ENCODE measurements at regions not wholly inside any gene's neighbourhood (a gene's known extent, or its start where the extent isn't known, plus 50 kb on each side); places are given as distances from the start of the nearest gene placed in this dataset.

DNA sequence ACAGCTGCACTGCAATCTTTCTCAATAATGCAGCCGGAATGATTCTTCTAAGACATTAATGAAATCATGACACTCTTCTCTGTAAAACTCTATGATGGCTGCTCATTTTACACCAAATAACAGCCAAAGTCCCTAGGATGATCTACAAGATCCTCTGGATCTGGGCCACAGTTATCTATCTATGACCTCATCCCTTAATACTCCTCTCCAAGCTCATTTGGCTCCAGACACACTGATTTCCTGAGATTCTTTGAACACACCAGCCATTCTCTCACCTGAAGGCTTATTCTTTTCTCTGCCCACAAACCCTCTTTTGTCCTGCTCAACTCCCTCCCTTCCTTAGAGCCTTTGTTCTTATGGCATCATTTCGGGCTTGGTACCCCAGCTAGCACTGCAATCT, 577.4 kb upstream of the ANKRD30A start (continued):
- TF ChIP-seq, protein P1, sequence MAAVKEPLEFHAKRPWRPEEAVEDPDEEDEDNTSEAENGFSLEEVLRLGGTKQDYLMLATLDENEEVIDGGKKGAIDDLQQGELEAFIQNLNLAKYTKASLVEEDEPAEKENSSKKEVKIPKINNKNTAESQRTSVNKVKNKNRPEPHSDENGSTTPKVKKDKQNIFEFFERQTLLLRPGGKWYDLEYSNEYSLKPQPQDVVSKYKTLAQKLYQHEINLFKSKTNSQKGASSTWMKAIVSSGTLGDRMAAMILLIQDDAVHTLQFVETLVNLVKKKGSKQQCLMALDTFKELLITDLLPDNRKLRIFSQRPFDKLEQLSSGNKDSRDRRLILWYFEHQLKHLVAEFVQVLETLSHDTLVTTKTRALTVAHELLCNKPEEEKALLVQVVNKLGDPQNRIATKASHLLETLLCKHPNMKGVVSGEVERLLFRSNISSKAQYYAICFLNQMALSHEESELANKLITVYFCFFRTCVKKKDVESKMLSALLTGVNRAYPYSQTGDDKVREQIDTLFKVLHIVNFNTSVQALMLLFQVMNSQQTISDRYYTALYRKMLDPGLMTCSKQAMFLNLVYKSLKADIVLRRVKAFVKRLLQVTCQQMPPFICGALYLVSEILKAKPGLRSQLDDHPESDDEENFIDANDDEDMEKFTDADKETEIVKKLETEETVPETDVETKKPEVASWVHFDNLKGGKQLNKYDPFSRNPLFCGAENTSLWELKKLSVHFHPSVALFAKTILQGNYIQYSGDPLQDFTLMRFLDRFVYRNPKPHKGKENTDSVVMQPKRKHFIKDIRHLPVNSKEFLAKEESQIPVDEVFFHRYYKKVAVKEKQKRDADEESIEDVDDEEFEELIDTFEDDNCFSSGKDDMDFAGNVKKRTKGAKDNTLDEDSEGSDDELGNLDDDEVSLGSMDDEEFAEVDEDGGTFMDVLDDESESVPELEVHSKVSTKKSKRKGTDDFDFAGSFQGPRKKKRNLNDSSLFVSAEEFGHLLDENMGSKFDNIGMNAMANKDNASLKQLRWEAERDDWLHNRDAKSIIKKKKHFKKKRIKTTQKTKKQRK (IDR thresholded peaks at IDR 0.05; ENCODE audit: low read depth, low read length): no peak
- no peak for TF ChIP-seq TCF3 (IDR thresholded peaks at IDR 0.05; ENCODE audit: borderline replicate concordance, insufficient read depth, low read depth, low read length)
- TF ChIP-seq RUNX3 (IDR thresholded peaks at IDR 0.05; ENCODE audit: low read length): no peak
- no peak for TF ChIP-seq HDGF (IDR thresholded peaks at IDR 0.05)
- TF ChIP-seq HDAC6 (IDR thresholded peaks at IDR 0.05; ENCODE audit: unreplicated experiment): no peak
- TF ChIP-seq SMC3 (IDR thresholded peaks at IDR 0.05; ENCODE audit: borderline replicate concordance, low read length): no peak
- no peak for TF ChIP-seq GATAD2B (conservative IDR thresholded peaks at IDR 0.05; ENCODE audit: low read depth)
- no peak for TF ChIP-seq SUZ12 (IDR thresholded peaks at IDR 0.05; ENCODE audit: unreplicated experiment)

DNA sequence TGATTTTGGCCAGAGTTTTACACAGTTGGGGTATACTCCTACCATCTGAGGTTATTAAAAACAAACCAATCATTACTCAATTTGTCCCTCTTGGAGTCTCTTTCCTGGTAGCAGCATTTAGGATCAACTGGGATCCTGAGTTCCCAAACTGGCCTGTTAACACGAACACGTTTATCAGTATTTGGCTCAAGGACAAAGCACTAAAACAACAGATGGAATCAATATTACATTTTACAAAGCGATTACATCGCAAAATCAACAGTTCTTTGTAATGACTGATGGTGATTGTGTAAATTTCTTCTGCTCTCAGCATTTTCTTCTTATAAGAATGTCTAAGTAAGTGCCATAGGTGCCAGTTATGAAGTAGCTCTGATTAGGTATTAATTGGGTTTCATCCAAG, 582.9 kb upstream of the ANKRD30A start:
- Histone ChIP-seq H3K79me2 (ENCODE audit: control insufficient read depth, insufficient read depth, low read length) (no peaks in the 10 kb centered on the region), H3K9me3 (replicated peaks; ENCODE audit: control insufficient read depth, insufficient read depth, low read length) (no peaks in the 10 kb centered on the region), H3K27ac (ENCODE audit: control insufficient read depth, insufficient read depth) (no peak overlapping the region), H2AFZ (ENCODE audit: control insufficient read depth, low read depth, low read length) (no peak overlapping the region), H4K20me1 (ENCODE audit: control insufficient read depth, insufficient read depth) (no peaks in the 10 kb centered on the region), H3K4me3 (no peak overlapping the region), H3K4me1 (ENCODE audit: control insufficient read depth, insufficient read depth, low read length) (no peaks in the 10 kb centered on the region), H3K9ac (ENCODE audit: control insufficient read depth, insufficient read depth, low read length) (no peak overlapping the region), H3K36me3 (ENCODE audit: control insufficient read depth in 2 of 2, insufficient read depth in 2 of 2, low read length in 1 of 2) (no peaks in the 10 kb centered on the region), H3K4me2 (ENCODE audit: control insufficient read depth, insufficient read depth) (no peak overlapping the region), H3K27me3 (replicated peaks in 1 of 2; ENCODE audit: control insufficient read depth in 2 of 2, insufficient read depth in 2 of 2, low read length in 1 of 2) (no peaks in the 10 kb centered on the region)
- no peak for DNase-seq (ENCODE audit: low read depth, low spot score)
- WGBS (ENCODE audit: insufficient coverage, insufficient replicate concordance, low lambda C conversion rate, missing lambda C conversion rate): 45% methylated on average over 4 of the region's 4 CpGs
- no TSS peak for BruUV-seq (replicated peaks)
- in situ Hi-C loops (cut with MboI): no loop called here
- ChIA-PET CTCF (no interaction called here), RAD21 (ENCODE audit: unreplicated experiment) (no interaction called here), SMC1A (ENCODE audit: uncharacterized antibody, unreplicated experiment) (no interaction called here), POLR2A (no interaction called here)
- intact Hi-C loops (cut with micrococcal nuclease; ENCODE audit: unreplicated experiment): no loop called here
- no peak for ATAC-seq
- FAIRE-seq: no peak
- TF ChIP-seq PAX8 (IDR thresholded peaks at IDR 0.05) (no peak), STAT3 (IDR thresholded peaks at IDR 0.05; ENCODE audit: low read depth, low read length) (no peak), ZBTB40 (IDR thresholded peaks at IDR 0.05; ENCODE audit: borderline replicate concordance) (no peak), BCL3 (IDR thresholded peaks at IDR 0.05; ENCODE audit: borderline replicate concordance, insufficient read depth, low read depth, low read length, poor library complexity, severe bottlenecking) (no peak), MEF2B (IDR thresholded peaks at IDR 0.05; ENCODE audit: partially characterized antibody, poor library complexity, severe bottlenecking) (no peak), NR2F1 (conservative IDR thresholded peaks at IDR 0.05) (no peak), HDAC2 (IDR thresholded peaks at IDR 0.05) (no peak), SMAD1 (IDR thresholded peaks at IDR 0.05; ENCODE audit: low read depth, partially characterized antibody) (no peak), ASH2L (IDR thresholded peaks at IDR 0.05; ENCODE audit: borderline replicate concordance, low read depth) (no peak)
